ENCODE measurements at regions not wholly inside any gene's neighbourhood (a gene's known extent, or its start where the extent isn't known, plus 50 kb on each side); places are given as distances from the start of the nearest gene placed in this dataset.

DNA sequence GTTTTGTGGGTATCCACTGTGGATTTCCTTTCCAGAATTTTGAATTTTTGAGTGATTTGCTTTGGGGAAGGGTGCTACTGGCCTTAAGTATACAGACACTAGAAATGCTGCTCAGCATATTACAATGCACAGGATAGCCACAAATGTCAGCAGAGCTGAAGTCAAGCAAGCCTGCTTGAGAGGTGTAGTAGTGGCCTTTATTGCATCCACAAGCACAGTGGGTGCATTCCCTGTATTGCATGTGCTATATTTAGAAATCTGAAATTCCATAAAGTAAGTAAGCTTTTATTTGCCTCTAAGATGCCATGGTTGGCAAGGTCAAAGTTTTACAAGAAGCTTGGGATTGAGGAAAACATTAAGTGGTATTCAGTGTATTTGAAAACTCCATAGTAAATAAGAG is 79.5 kb upstream of the ZNF91 start:
- no peak overlapping the region for H3K9ac ChIP-seq (ENCODE audit: insufficient read depth in 1 of 2, low read depth in 2 of 2, low read length in 2 of 2)
- H3K79me2 ChIP-seq (ENCODE audit: control insufficient read depth, insufficient read depth, low read length), result no peaks in the 10 kb centered on the region
- H3K4me1 ChIP-seq (replicated peaks in 1 of 2; ENCODE audit: control insufficient read depth in 2 of 2, insufficient read depth in 2 of 2, low read length in 2 of 2), result no peaks in the 10 kb centered on the region
- BruUV-seq (replicated peaks), result no TSS peak
- in situ Hi-C loops (cut with MboI) (no loop called here), intact Hi-C loops (cut with micrococcal nuclease) (no loop called here)
- ChIA-PET CTCF (ENCODE audit: low intra/inter-chr PET ratio) (no interaction called here), POLR2A (no interaction called here)
- no peaks in the 10 kb centered on the region for H3K9me3 ChIP-seq (replicated peaks; ENCODE audit: control insufficient read depth, insufficient read depth, low read depth, low read length)
- no peaks in the 10 kb centered on the region for H3K27me3 ChIP-seq (ENCODE audit: control insufficient read depth in 2 of 2, insufficient read depth in 2 of 2, low read length in 2 of 2)
- no peaks in the 10 kb centered on the region for H4K20me1 ChIP-seq (replicated peaks; ENCODE audit: control insufficient read depth, insufficient read depth, low read length)
- no peak for TF ChIP-seq NFRKB (IDR thresholded peaks at IDR 0.05; ENCODE audit: low read depth)
- no peak for TF ChIP-seq CBX3 (IDR thresholded peaks at IDR 0.05; ENCODE audit: borderline replicate concordance in 1 of 2, low read length in 2 of 2)
- TF ChIP-seq CLOCK (CRISPR knock-in tag; IDR thresholded peaks at IDR 0.05; ENCODE audit: borderline replicate concordance), result no peak
- TF ChIP-seq, protein P1, sequence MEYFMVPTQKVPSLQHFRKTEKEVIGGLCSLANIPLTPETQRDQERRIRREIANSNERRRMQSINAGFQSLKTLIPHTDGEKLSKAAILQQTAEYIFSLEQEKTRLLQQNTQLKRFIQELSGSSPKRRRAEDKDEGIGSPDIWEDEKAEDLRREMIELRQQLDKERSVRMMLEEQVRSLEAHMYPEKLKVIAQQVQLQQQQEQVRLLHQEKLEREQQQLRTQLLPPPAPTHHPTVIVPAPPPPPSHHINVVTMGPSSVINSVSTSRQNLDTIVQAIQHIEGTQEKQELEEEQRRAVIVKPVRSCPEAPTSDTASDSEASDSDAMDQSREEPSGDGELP (CRISPR knock-in tag; IDR thresholded peaks at IDR 0.05; ENCODE audit: borderline replicate concordance), result no peak
- TF ChIP-seq KLF13 (tag; IDR thresholded peaks at IDR 0.05; ENCODE audit: borderline replicate concordance, low read depth), result no peak
- TF ChIP-seq ZNF785 (CRISPR knock-in tag; IDR thresholded peaks at IDR 0.05), result no peak
- TF ChIP-seq CBX1 (IDR thresholded peaks at IDR 0.05; ENCODE audit: low read depth), result no peak
- TF ChIP-seq ZNF280A (IDR thresholded peaks at IDR 0.05; ENCODE audit: low read depth, partially characterized antibody), result no peak
- no peak for TF ChIP-seq ESRRA (IDR thresholded peaks at IDR 0.05; ENCODE audit: borderline replicate concordance, low read depth)
- no peaks in the 10 kb centered on the region for H3K36me3 ChIP-seq (ENCODE audit: control insufficient read depth, insufficient read depth, low read length)
- ATAC-seq (no peak), FAIRE-seq (no peak), DNase-seq (ENCODE audit: extremely low read depth in 1 of 4, low spot score in 3 of 4) (no peak)
- no peak overlapping the region for H3K4me3 ChIP-seq
- H3K4me2 ChIP-seq (ENCODE audit: insufficient read depth, low read length), result no peak overlapping the region
- no peak overlapping the region for H2AFZ ChIP-seq (ENCODE audit: low read depth, low read length)
- H3K27ac ChIP-seq (ENCODE audit: extremely low read depth, low read depth, low read length), result no peak overlapping the region
- H3K9me1 ChIP-seq (ENCODE audit: control insufficient read depth, insufficient read depth, low read length), result no peaks in the 10 kb centered on the region
